K562 (cell line): ENCODE measurements at regions not wholly inside any gene's neighbourhood (a gene's known extent, or its start where the extent isn't known, plus 50 kb on each side); places are given as distances from the start of the nearest gene placed in this dataset.

Experiments used
- E4F1 ChIP-seq: fragments of 250-450 bp; sonication (Bioruptor Pico); IDR thresholded peaks from 2 replicates; pipeline ENCODE4 v1.5.0; 2021; ENCODE audit warnings: mild to moderate bottlenecking, borderline replicate concordance
- HNRNPH1 ChIP-seq: fragments of 200-400 bp; formaldehyde crosslinking; optimal IDR thresholded peaks from 2 replicates; pipeline ENCODE3; 2017; ENCODE audit warnings: low read depth, mild to moderate bottlenecking, low read length, moderate library complexity
- HNRNPUL1 ChIP-seq: fragments of 200-400 bp; formaldehyde crosslinking; IDR thresholded peaks from 2 replicates; pipeline ENCODE4 v1.6.1; 2017; ENCODE audit warnings: low read length
- PTRF ChIP-seq: fragments of 450-650 bp; IDR thresholded peaks from 2 replicates; pipeline ENCODE4 v1.6.1; 2016; ENCODE audit warnings: mild to moderate bottlenecking, missing genetic modification characterization, missing compliant biosample characterization
- RERE ChIP-seq: sonication (generic); formaldehyde crosslinking; IDR thresholded peaks from 2 replicates; pipeline ENCODE4 v1.8.0; 2023; ENCODE audit warnings: missing genetic modification reagents, mild to moderate bottlenecking, borderline replicate concordance
- SPI1 ChIP-seq: IDR thresholded peaks from 2 replicates; pipeline ENCODE4 v1.6.1; 2011; ENCODE audit warnings: low read depth, low read length, control low read depth, borderline replicate concordance

GRCh38 chr15:39285663-39286062 is 295.2 kb upstream of the THBS1 start (continued):
- TF ChIP-seq SPI1 (no peak), PTRF (tag) (no peak), RERE (no peak), E4F1 (CRISPR knock-in tag) (no peak), HNRNPH1 (no peak), HNRNPUL1 (no peak)
